ENCODE measurements at regions not wholly inside any gene's neighbourhood (a gene's known extent, or its start where the extent isn't known, plus 50 kb on each side); places are given as distances from the start of the nearest gene placed in this dataset.

GRCh38 chr1:38516560-38516959 lies 343.0 kb downstream of the RRAGC start:
- no peak overlapping the region for H3K9ac ChIP-seq (ENCODE audit: low read length in 5 of 5)
- H3K27ac ChIP-seq (ENCODE audit: low read depth, low read length) = no peak overlapping the region
- no peaks in the 10 kb centered on the region for H3K9me3 ChIP-seq (ENCODE audit: control insufficient read depth in 5 of 5, low read length in 5 of 5)
- no peaks in the 10 kb centered on the region for H3K36me3 ChIP-seq (ENCODE audit: control insufficient read depth in 5 of 5, insufficient read depth in 5 of 5, low read length in 5 of 5)
- H3K4me3 ChIP-seq (ENCODE audit: low read depth in 1 of 5, low read length in 5 of 5) = no peak overlapping the region
- H3K4me1 ChIP-seq (ENCODE audit: control insufficient read depth in 5 of 5, insufficient read depth in 5 of 5, low read length in 5 of 5) = peaks cover 0 to 9% (median 0%) of the 10 kb centered on the region in 5 donors
- peaks cover 0 to 6% (median 3%) of the 10 kb centered on the region in 5 donors for H3K27me3 ChIP-seq (ENCODE audit: control insufficient read depth in 5 of 5, insufficient read depth in 4 of 5, low read length in 5 of 5)

GRCh38 chr1:38512789-38513188 lies 346.8 kb downstream of the RRAGC start:
- no peak overlapping the region for H3K9ac ChIP-seq (ENCODE audit: low read length in 5 of 5)
- no peaks in the 10 kb centered on the region for H3K9me3 ChIP-seq (ENCODE audit: control insufficient read depth in 5 of 5, low read length in 5 of 5)
- H3K36me3 ChIP-seq (ENCODE audit: control insufficient read depth in 5 of 5, insufficient read depth in 5 of 5, low read length in 5 of 5) = no peaks in the 10 kb centered on the region
- H3K4me1 ChIP-seq (ENCODE audit: control insufficient read depth in 5 of 5, insufficient read depth in 5 of 5, low read length in 5 of 5) = peaks cover 0 to 21% (median 0%) of the 10 kb centered on the region in 5 donors
- peaks cover 0 to 20% (median 3%) of the 10 kb centered on the region in 5 donors for H3K27me3 ChIP-seq (ENCODE audit: control insufficient read depth in 5 of 5, insufficient read depth in 4 of 5, low read length in 5 of 5)
- no peak overlapping the region for H3K27ac ChIP-seq (ENCODE audit: low read depth, low read length)
- no peak overlapping the region for H3K4me3 ChIP-seq (ENCODE audit: low read depth in 1 of 5, low read length in 5 of 5)

GRCh38 chr1:38512024-38512767 lies 347.4 kb downstream of the RRAGC start:
- Histone ChIP-seq H3K27me3 (ENCODE audit: control insufficient read depth in 5 of 5, insufficient read depth in 4 of 5, low read length in 5 of 5) (peaks cover 0 to 18% (median 3%) of the 10 kb centered on the region in 5 donors), H3K4me3 (ENCODE audit: low read depth in 1 of 5, low read length in 5 of 5) (no peak overlapping the region), H3K9ac (ENCODE audit: low read length in 5 of 5) (no peak overlapping the region), H3K9me3 (ENCODE audit: control insufficient read depth in 5 of 5, low read length in 5 of 5) (no peaks in the 10 kb centered on the region), H3K27ac (ENCODE audit: low read depth, low read length) (no peak overlapping the region), H3K36me3 (ENCODE audit: control insufficient read depth in 5 of 5, insufficient read depth in 5 of 5, low read length in 5 of 5) (no peaks in the 10 kb centered on the region), H3K4me1 (ENCODE audit: control insufficient read depth in 5 of 5, insufficient read depth in 5 of 5, low read length in 5 of 5) (peaks cover 0 to 21% (median 0%) of the 10 kb centered on the region in 5 donors)

GRCh38 chr1:38508232-38508631 lies 351.3 kb downstream of the RRAGC start:
- Histone ChIP-seq H3K4me1 (ENCODE audit: control insufficient read depth in 5 of 5, insufficient read depth in 5 of 5, low read length in 5 of 5) (peaks cover 0 to 21% (median 0%) of the 10 kb centered on the region in 5 donors), H3K27me3 (ENCODE audit: control insufficient read depth in 5 of 5, insufficient read depth in 4 of 5, low read length in 5 of 5) (peaks cover 0 to 26% (median 3%) of the 10 kb centered on the region in 5 donors), H3K4me3 (ENCODE audit: low read depth in 1 of 5, low read length in 5 of 5) (no peak overlapping the region), H3K9me3 (ENCODE audit: control insufficient read depth in 5 of 5, low read length in 5 of 5) (no peaks in the 10 kb centered on the region), H3K27ac (ENCODE audit: low read depth, low read length) (no peak overlapping the region), H3K36me3 (ENCODE audit: control insufficient read depth in 5 of 5, insufficient read depth in 5 of 5, low read length in 5 of 5) (no peaks in the 10 kb centered on the region), H3K9ac (ENCODE audit: low read length in 5 of 5) (no peak overlapping the region)

- H3K4me1 ChIP-seq (ENCODE audit: control insufficient read depth in 5 of 5, insufficient read depth in 5 of 5, low read length in 5 of 5) = peaks cover 0 to 14% (median 0%) of the 10 kb centered on the region in 5 donors
- H3K36me3 ChIP-seq (ENCODE audit: control insufficient read depth in 5 of 5, insufficient read depth in 5 of 5, low read length in 5 of 5) = no peaks in the 10 kb centered on the region
- peaks cover 0 to 23% (median 3%) of the 10 kb centered on the region in 5 donors for H3K27me3 ChIP-seq (ENCODE audit: control insufficient read depth in 5 of 5, insufficient read depth in 4 of 5, low read length in 5 of 5)
- no peak overlapping the region for H3K4me3 ChIP-seq (ENCODE audit: low read depth in 1 of 5, low read length in 5 of 5)
- H3K9ac ChIP-seq (ENCODE audit: low read length in 5 of 5) = no peak overlapping the region
- H3K27ac ChIP-seq (ENCODE audit: low read depth, low read length) = no peak overlapping the region
- no peaks in the 10 kb centered on the region for H3K9me3 ChIP-seq (ENCODE audit: control insufficient read depth in 5 of 5, low read length in 5 of 5)
Measured at GRCh38 chr1:38507563-38507962, 352.0 kb downstream of the RRAGC start.

- H3K9ac ChIP-seq (ENCODE audit: low read length in 5 of 5) = no peak overlapping the region
- H3K27ac ChIP-seq (ENCODE audit: low read depth, low read length) = no peak overlapping the region
- H3K27me3 ChIP-seq (ENCODE audit: control insufficient read depth in 5 of 5, insufficient read depth in 4 of 5, low read length in 5 of 5) = peaks cover 0 to 21% (median 3%) of the 10 kb centered on the region in 5 donors
- H3K9me3 ChIP-seq (ENCODE audit: control insufficient read depth in 5 of 5, low read length in 5 of 5) = no peaks in the 10 kb centered on the region
- no peak overlapping the region for H3K4me3 ChIP-seq (ENCODE audit: low read depth in 1 of 5, low read length in 5 of 5)
- H3K4me1 ChIP-seq (ENCODE audit: control insufficient read depth in 5 of 5, insufficient read depth in 5 of 5, low read length in 5 of 5) = peaks cover 0 to 12% (median 0%) of the 10 kb centered on the region in 5 donors
- no peaks in the 10 kb centered on the region for H3K36me3 ChIP-seq (ENCODE audit: control insufficient read depth in 5 of 5, insufficient read depth in 5 of 5, low read length in 5 of 5)
Measured at GRCh38 chr1:38505944-38506343, 353.6 kb downstream of the RRAGC start.

GRCh38 chr1:38502758-38503157 lies 356.8 kb downstream of the RRAGC start:
- Histone ChIP-seq H3K9ac (ENCODE audit: low read length in 5 of 5) (no peak overlapping the region), H3K9me3 (ENCODE audit: control insufficient read depth in 5 of 5, low read length in 5 of 5) (no peaks in the 10 kb centered on the region), H3K27ac (ENCODE audit: low read depth, low read length) (no peak overlapping the region), H3K27me3 (ENCODE audit: control insufficient read depth in 5 of 5, insufficient read depth in 4 of 5, low read length in 5 of 5) (peaks cover 3 to 18% (median 4%) of the 10 kb centered on the region in 5 donors), H3K4me1 (ENCODE audit: control insufficient read depth in 5 of 5, insufficient read depth in 5 of 5, low read length in 5 of 5) (peaks cover 0 to 2% (median 0%) of the 10 kb centered on the region in 5 donors), H3K4me3 (ENCODE audit: low read depth in 1 of 5, low read length in 5 of 5) (no peak overlapping the region), H3K36me3 (ENCODE audit: control insufficient read depth in 5 of 5, insufficient read depth in 5 of 5, low read length in 5 of 5) (no peaks in the 10 kb centered on the region)

GRCh38 chr1:38500891-38501290 lies 358.7 kb downstream of the RRAGC start:
- H3K27ac ChIP-seq (ENCODE audit: low read depth, low read length) = no peak overlapping the region
- H3K4me3 ChIP-seq (ENCODE audit: low read depth in 1 of 5, low read length in 5 of 5) = no peak overlapping the region
- no peaks in the 10 kb centered on the region for H3K9me3 ChIP-seq (ENCODE audit: control insufficient read depth in 5 of 5, low read length in 5 of 5)
- H3K4me1 ChIP-seq (ENCODE audit: control insufficient read depth in 5 of 5, insufficient read depth in 5 of 5, low read length in 5 of 5) = no peaks in the 10 kb centered on the region
- no peak overlapping the region for H3K9ac ChIP-seq (ENCODE audit: low read length in 5 of 5)
- H3K36me3 ChIP-seq (ENCODE audit: control insufficient read depth in 5 of 5, insufficient read depth in 5 of 5, low read length in 5 of 5) = no peaks in the 10 kb centered on the region
- peaks cover 3 to 18% (median 4%) of the 10 kb centered on the region in 5 donors for H3K27me3 ChIP-seq (ENCODE audit: control insufficient read depth in 5 of 5, insufficient read depth in 4 of 5, low read length in 5 of 5)

GRCh38 chr1:38500352-38500751 lies 359.2 kb downstream of the RRAGC start:
- Histone ChIP-seq H3K27me3 (ENCODE audit: control insufficient read depth in 5 of 5, insufficient read depth in 4 of 5, low read length in 5 of 5) (peaks cover 3 to 18% (median 4%) of the 10 kb centered on the region in 5 donors), H3K9ac (ENCODE audit: low read length in 5 of 5) (no peak overlapping the region), H3K4me3 (ENCODE audit: low read depth in 1 of 5, low read length in 5 of 5) (no peak overlapping the region), H3K36me3 (ENCODE audit: control insufficient read depth in 5 of 5, insufficient read depth in 5 of 5, low read length in 5 of 5) (no peaks in the 10 kb centered on the region), H3K4me1 (ENCODE audit: control insufficient read depth in 5 of 5, insufficient read depth in 5 of 5, low read length in 5 of 5) (no peaks in the 10 kb centered on the region), H3K27ac (ENCODE audit: low read depth, low read length) (no peak overlapping the region), H3K9me3 (ENCODE audit: control insufficient read depth in 5 of 5, low read length in 5 of 5) (no peaks in the 10 kb centered on the region)

- no peaks in the 10 kb centered on the region for H3K4me1 ChIP-seq (ENCODE audit: control insufficient read depth in 5 of 5, insufficient read depth in 5 of 5, low read length in 5 of 5)
- no peak overlapping the region for H3K9ac ChIP-seq (ENCODE audit: low read length in 5 of 5)
- no peak overlapping the region for H3K4me3 ChIP-seq (ENCODE audit: low read depth in 1 of 5, low read length in 5 of 5)
- peaks cover 0 to 13% (median 4%) of the 10 kb centered on the region in 5 donors for H3K27me3 ChIP-seq (ENCODE audit: control insufficient read depth in 5 of 5, insufficient read depth in 4 of 5, low read length in 5 of 5)
- no peak overlapping the region for H3K27ac ChIP-seq (ENCODE audit: low read depth, low read length)
- H3K36me3 ChIP-seq (ENCODE audit: control insufficient read depth in 5 of 5, insufficient read depth in 5 of 5, low read length in 5 of 5) = no peaks in the 10 kb centered on the region
- no peaks in the 10 kb centered on the region for H3K9me3 ChIP-seq (ENCODE audit: control insufficient read depth in 5 of 5, low read length in 5 of 5)
Measured at GRCh38 chr1:38498686-38499085, 360.9 kb downstream of the RRAGC start.

Data from subcutaneous abdominal adipose tissue (tissue), 5 donors.